AG09309 (cell line): ENCODE measurements at regions not wholly inside any gene's neighbourhood (a gene's known extent, or its start where the extent isn't known, plus 50 kb on each side); places are given as distances from the start of the nearest gene placed in this dataset.

Experiments used
- DNase-seq: peaks from one replicate; pipeline ENCODE4 v3.0.0-alpha.2; 2010; ENCODE audit warnings: low read depth
- H3K4me3 ChIP-seq: 2 replicates; pipeline ENCODE4 v1.5.1; 2011; ENCODE audit warnings: mild to moderate bottlenecking, low read depth, low read length, moderate library complexity; ENCODE audit not compliant: control insufficient read depth
- TF ChIP-seq, protein P1 (sequence below): IDR thresholded peaks from 2 replicates; pipeline ENCODE4 v1.5.1; 2011; ENCODE audit warnings: mild to moderate bottlenecking, low read depth, low read length, inconsistent platforms; ENCODE audit not compliant: insufficient read depth, control insufficient read depth; ENCODE audit errors: missing control alignments

DNA sequence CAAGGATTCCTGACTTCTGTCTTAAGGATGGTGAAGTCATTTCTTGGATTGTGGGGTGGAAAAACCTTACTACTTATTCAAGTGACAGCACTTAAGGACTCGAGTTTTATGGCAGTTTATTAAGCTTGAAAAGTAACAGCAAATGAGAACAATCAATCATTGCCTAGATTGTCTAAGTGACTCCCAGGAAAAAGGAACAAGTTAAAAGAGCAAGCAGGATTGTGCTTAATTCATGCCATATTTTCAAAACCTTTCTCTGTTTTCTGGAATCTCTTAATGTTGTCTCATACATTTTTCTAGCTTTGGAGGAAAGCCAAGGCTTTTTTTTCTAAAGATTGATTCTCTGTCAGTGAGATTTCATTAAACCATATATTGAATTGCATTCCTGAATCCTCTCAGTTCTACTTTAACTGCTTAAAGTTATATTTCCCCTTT is 236.2 kb upstream of the HTR2A start:
- H3K4me3 ChIP-seq, result no peak overlapping the region
- TF ChIP-seq, protein P1, sequence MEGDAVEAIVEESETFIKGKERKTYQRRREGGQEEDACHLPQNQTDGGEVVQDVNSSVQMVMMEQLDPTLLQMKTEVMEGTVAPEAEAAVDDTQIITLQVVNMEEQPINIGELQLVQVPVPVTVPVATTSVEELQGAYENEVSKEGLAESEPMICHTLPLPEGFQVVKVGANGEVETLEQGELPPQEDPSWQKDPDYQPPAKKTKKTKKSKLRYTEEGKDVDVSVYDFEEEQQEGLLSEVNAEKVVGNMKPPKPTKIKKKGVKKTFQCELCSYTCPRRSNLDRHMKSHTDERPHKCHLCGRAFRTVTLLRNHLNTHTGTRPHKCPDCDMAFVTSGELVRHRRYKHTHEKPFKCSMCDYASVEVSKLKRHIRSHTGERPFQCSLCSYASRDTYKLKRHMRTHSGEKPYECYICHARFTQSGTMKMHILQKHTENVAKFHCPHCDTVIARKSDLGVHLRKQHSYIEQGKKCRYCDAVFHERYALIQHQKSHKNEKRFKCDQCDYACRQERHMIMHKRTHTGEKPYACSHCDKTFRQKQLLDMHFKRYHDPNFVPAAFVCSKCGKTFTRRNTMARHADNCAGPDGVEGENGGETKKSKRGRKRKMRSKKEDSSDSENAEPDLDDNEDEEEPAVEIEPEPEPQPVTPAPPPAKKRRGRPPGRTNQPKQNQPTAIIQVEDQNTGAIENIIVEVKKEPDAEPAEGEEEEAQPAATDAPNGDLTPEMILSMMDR, result no peak
- DNase-seq, result no peak

DNA sequence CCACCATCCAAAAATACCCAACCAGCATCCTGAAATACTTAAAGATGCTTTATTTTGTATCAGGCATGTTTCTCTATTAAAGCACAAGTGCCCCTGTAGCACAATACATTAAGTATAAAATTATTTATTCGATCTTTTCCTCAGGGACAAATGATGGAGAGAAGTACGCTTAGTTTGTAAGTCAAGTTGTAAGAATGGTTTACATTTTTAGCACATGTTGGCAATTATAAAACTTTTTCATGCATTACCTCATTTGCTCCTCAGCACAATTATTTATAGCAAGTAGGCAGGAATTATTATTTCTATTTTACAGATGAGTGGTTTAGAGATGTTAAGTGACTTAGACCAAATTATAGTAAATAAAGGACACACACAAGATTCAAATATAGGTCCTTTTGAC is 232.6 kb upstream of the HTR2A start:
- DNase-seq, result no peak
- TF ChIP-seq, protein P1, result no peak
- H3K4me3 ChIP-seq, result no peak overlapping the region

DNA sequence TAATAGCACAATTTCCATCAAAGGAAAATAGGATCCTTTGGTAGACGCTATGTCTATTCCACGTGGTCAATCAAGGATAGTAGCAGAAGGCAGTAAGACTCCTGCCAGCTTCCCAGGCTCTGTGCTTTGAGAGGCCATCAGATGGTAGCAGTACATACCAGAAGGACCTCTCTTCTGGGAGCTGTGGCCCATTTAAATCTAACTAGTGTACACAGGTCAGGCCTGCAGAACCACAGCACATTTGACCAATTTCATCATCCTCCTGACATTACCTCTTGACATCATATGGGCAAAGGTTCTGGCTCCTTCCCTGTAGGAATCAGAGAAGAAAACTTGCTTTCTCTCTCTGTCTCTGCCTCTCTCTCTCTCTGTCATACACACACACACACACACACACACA is 229.6 kb upstream of the HTR2A start:
- H3K4me3 ChIP-seq, result no peak overlapping the region
- DNase-seq, result no peak
- TF ChIP-seq, protein P1, result peak; percentile 9

DNA sequence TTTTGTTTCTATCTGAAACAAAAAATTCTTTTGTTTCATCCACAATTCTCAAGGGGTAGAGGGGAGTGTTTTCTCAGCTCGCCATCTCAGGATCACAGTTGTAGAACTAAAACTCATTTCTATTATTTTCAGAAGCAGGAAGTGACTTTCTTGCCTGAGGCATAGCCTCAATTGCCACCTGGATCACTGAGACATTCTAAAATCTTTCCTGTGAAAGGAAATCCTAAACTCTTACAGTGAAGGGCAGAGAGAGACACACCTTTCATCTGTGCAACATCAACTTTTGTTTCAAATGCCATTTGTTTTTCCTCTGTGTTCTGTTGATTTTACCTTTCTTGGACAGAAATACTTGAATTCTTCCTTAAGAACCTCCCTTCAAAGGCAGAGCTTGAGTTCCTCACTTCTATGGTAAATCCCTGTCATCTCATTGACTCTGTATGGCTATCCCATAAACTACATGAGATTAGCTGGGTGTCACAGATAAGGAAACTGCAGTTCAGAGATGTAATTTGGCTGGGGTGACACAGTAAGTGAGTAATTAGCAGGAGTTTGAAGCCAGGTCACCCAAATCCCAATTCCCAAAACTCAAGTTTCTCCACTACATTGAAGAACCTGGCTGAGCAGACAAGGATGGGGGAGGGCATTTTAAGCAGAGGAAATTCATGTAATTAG is 224.4 kb upstream of the HTR2A start:
- TF ChIP-seq, protein P1, result no peak
- H3K4me3 ChIP-seq, result no peak overlapping the region
- DNase-seq, result no peak

DNA sequence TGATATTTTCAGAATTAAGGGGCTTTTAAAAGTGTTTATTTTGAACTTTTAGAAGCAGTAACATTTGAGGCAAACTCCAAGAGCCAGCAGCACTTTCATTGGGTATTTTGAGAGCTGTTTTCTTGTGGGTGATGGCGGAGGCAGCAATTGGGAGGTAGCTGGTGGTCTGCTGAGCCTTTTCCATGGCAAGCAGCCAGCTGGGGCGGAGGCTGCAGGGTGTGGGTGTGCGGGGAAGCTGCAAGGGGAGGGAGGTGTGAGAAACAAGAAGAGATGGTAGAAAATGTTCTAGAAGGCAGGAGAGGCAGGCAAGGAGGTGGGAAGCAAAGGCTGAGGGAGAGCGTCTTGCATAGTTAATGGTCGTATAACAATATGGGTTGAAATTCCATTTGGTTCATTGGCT is 223.4 kb upstream of the HTR2A start:
- no peak for DNase-seq
- TF ChIP-seq, protein P1, result no peak
- no peak overlapping the region for H3K4me3 ChIP-seq

DNA sequence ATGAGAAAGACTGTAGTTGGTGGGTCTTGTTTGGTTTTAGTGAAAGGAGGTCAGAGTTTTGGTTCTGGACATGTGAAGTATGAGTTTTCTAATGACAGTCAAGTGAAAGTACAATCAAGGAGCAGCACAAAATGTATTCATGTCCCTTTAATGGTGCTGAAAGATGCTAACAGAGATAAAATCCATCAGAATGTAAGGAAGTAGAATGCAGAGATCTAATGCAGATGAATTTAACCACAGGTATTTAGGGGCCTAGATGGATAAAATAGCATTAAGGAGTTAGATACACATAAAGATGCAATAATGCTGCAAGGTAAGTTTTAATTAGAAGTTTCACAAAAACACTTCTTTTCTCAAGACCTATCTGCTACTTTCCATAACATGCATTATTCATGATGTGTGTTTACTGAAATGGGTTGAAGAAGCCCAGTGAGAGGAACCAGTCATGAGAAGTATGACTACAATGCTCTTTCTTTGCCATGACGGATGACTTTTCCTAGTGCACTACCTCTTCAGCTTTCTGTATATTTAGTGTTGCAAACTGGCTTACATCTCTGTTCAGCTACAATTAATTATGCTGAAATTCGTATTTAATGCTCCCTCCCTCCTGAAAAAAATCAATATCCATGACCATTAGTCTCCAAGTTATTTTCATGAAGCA is 222.9 kb upstream of the HTR2A start:
- TF ChIP-seq, protein P1, result no peak
- no peak for DNase-seq
- no peak overlapping the region for H3K4me3 ChIP-seq
